ENCODE measurements at regions not wholly inside any gene's neighbourhood (a gene's known extent, or its start where the extent isn't known, plus 50 kb on each side); places are given as distances from the start of the nearest gene placed in this dataset.
"Not testable (repeated sequence)": the region's sequence is repeated elsewhere in the genome, so short reads cannot be mapped to it uniquely, and the experiment has no call there.

DNA sequence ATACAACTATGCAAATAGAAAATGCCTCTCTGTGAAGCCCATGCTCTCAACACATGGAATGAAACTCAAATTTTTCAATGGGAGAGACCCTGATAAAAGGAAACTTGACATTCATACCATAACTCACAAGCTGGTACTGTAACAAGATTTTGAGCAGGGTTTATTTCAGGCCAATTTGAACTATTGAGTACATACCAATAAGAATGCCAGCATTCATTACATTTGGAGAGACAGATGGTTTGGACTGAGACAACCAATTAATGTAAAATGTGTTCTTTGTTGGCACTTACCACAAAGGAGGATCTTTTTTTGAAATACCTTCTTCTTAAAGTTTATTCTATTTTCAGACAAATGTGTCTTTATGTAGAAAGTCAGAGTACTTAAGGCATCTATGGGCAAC lies 1357.0 kb upstream of the GOT2 start:
- no peak for TF ChIP-seq CTCF (IDR thresholded peaks at IDR 0.05; ENCODE audit: low read depth, low read length)

GRCh38 chr16:60087530-60087929 lies 1353.4 kb upstream of the GOT2 start:
- TF ChIP-seq CTCF (IDR thresholded peaks at IDR 0.05; ENCODE audit: low read depth, low read length): no peak
- no peak for DNase-seq (ENCODE audit: extremely low read depth, low read depth)

More for the DNA sequence above, 1357.0 kb upstream of the GOT2 start:
- DNase-seq (ENCODE audit: extremely low read depth, low read depth): no peak

- DNase-seq (ENCODE audit: extremely low read depth, low read depth): not testable (repeated sequence)
Observed at GRCh38 chr16:60078819-60079218, 1344.7 kb upstream of the GOT2 start.

- no peak for TF ChIP-seq CTCF (IDR thresholded peaks at IDR 0.05; ENCODE audit: low read depth, low read length)
- DNase-seq (ENCODE audit: extremely low read depth, low read depth): no peak
Observed at GRCh38 chr16:60077861-60078260, 1343.7 kb upstream of the GOT2 start.

DNA sequence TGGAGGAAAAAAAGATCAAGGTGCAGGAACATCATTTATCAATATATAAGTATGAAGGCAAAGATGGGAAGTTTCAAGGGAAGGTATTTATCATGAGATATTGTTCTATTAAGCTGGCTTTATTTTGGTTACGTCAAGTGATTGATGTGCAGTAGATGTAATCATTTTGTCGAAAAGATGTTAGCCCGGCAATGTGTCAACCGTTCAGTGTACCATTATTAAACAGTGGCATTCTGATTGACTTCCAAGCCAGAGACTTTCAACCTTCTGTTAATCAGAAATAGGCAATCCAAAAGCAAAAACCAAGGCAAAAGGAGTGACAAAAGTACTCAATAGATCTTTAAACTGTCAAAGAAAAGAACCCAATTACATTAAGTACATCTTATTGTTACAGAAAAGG lies 1340.3 kb upstream of the GOT2 start:
- TF ChIP-seq CTCF (IDR thresholded peaks at IDR 0.05; ENCODE audit: low read depth, low read length): no peak
- no peak for DNase-seq (ENCODE audit: extremely low read depth, low read depth)

DNA sequence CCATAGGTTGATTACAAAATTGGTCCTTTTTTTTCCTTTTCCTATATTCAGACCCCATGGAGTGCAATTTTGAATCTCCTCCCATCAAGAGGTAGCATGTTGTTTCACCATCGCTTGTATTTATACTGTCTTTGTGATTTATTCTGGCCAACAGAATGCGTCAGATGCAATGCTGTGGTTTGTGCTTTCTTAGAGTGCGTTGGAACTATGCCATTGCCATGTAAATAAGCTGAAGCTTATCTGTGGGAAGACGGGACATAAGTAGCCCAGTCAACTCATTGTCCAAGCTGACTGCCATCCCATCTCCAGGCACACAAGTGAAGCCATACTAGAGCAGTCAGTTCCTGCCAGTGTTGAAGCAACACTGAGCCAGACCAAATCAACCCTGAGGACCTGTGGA lies 1339.3 kb upstream of the GOT2 start:
- TF ChIP-seq CTCF (IDR thresholded peaks at IDR 0.05; ENCODE audit: low read depth, low read length): no peak
- no peak for DNase-seq (ENCODE audit: extremely low read depth, low read depth)

DNA sequence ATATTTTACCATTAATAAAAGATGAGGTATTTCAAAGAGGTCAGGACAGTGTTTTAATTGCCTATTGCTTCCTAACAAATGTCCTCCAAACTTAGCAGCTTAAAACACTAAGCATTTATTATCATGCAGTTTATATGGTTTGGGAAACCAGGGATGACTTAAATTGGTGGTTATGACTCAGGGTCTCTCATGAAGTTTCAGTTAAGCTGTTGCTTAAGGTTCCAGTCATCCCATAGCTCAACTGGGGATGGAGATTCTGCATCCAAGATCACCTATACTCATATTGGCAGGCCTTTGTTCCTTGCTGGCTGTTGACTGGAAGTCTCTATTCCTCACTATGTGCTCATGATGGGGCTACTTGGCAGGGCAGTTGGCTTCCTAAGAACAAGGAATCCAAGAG lies 1329.9 kb upstream of the GOT2 start:
- no peak for TF ChIP-seq CTCF (IDR thresholded peaks at IDR 0.05; ENCODE audit: low read depth, low read length)
- DNase-seq (ENCODE audit: extremely low read depth, low read depth): no peak

DNA sequence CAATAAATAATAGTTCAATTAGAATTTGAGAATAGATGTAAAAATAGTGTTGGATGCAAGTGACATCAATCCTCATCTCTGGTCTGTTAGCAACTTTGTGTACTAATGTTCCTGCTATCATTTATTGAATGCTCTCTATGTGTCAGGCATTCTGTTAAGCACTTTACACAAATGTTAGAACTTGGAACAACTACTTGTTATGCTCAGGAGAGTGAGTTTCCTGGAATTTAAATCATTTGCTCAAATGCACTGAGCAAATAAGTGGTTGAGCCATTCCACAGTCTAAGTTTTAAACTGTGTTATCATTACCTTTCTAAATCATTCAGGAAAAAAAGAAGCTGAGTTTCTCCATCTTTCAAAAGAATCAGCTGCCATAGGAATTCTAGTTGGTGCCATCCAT lies 1327.3 kb upstream of the GOT2 start:
- TF ChIP-seq CTCF (IDR thresholded peaks at IDR 0.05; ENCODE audit: low read depth, low read length): no peak
- DNase-seq (ENCODE audit: extremely low read depth, low read depth): no peak
